GM21717 (cell line): ENCODE measurements at regions not wholly inside any gene's neighbourhood (a gene's known extent, or its start where the extent isn't known, plus 50 kb on each side); places are given as distances from the start of the nearest gene placed in this dataset.
A peak's percentile ranks its signal among the peaks of the same experiment; 100 is the strongest.
"Not testable (repeated sequence)": the region's sequence is repeated elsewhere in the genome, so short reads cannot be mapped to it uniquely, and the experiment has no call there.

Experiments
- ATAC-seq: cut with Tn5 transposase; IDR thresholded peaks from one replicate; pipeline ENCODE4 v1.9.1; 2021; ENCODE audit warnings: mild to moderate bottlenecking, moderate library complexity; ENCODE audit not compliant: unreplicated experiment

DNA sequence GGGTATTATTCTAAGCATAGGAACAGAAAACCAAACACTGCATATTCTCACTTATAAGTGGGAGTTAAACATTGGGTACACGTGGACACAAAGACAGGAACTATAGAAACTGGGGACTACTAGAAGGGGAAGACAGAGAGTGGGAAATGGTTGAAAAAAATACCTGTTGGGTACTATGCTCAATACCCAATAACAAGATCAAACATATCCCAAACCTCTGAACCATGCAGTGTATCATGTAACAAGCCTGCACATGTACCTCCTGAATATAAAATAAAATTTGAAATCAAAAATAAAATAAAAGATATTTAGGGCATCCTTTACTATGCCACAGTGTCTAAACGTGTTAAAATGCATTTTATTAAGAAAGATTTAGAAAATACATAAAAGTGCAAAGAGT is 221.0 kb upstream of the TFPI start:
- ATAC-seq: no peak

DNA sequence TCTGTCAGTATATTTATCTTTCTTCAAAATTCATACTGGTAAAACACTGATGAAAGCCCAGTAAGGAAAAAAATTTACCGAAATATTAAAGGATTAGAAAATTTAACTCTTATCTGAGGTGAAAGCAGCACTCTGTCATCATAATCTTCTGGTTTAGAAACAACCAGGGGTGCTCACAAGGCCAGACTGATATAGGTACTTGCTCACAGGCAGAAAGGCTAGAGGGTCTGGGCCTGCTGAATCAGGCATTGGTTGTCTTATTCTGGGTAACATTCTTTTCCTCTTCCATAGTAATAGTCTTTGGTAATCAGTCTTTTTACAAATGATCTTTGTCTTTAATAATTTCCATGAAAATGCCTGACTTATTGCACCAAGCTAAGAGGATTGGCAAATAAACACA is 221.4 kb upstream of the TFPI start:
- no peak for ATAC-seq

DNA sequence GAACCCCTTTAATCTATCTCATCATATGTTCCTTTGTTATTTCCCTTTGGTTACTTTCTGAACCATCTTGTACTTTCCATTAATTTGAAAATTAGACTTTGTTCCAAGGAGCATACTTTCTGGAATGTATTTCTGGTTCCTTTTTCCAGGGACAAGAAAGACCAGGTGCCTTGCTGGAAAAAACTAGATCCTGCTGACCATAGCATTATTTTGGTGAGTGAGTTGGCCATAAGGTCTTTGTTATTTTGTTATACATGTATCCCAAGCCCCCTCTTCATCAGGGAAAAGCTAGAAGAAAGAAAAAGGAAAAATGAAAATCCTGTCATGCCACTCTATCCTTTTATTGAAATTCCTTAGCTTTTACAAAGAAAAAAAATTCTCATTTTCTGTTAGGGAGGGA is 228.1 kb upstream of the TFPI start:
- ATAC-seq: no peak

DNA sequence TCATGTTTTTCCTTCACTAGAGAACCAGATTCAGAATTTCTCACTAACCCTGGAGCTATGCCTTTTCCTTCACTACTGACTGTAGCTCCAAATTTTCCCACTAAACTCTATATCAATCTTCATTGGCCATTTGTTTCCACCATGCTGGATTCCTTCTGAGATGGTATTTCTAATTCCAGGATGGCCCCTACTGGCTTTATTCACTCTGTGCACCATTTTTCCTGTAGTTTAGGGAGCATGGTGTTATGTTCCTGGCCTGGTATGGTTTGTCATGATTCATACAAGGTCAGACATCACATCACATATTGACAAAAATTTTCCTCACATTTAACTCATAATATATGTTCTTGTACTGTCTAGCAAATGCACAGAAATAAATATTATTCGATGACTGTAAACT is 229.2 kb upstream of the TFPI start:
- no peak for ATAC-seq

DNA sequence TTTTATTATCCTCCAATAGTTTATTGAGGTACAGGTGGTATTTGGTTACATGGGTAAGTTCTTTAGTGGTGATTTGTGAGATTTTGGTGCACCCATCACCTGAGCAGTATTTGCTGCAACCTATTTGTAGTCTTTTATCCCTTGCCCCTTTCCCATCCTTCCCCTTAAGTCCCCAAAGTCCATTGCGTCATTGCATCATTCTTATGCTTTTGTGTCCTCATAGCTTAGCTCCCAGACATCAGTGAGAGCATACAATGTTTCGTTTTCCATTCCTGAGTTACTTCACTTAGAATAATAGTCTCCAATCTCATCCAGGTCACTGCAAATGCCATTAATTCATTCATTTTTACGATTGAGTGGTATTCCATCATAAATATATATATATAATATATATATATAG is 229.9 kb upstream of the TFPI start:
- not testable (repeated sequence) for ATAC-seq

DNA sequence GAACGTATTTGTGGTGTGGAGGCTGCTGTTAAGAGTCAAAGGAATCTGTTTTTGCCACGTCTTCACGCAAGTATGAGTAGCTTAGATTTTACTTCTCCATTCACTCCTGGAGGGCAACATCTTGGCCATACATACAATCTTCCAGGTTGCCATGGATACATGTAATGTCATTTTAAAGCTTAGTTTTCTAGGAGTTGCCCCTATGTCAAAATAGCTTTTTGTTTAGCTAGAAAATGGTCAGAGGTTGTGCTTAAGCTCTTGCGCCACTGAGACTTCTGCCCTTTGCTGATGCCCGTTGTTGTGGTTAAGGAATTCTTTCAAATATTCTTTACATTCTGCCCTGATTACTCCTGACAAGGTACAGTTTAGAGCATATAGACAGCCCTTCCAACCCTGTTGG is 245.4 kb upstream of the TFPI start:
- no peak for ATAC-seq

DNA sequence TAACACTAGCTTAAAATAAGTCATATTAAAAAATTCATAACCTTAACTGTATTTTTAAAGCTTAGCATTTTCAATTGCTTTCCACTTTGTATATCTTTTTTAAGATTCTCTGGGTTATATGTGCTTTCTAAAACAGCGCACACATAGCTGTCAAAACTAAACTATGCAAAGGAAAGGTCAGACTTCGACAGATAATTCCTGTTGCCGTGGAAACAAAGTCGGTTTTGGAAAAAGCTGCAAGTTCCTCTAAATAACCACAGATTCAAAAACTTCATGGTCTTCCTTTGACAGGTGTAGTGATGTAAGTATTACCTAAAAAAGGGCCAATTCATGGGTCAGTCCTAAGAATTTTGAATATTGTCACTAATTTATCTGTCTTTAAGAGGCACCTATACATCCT is 249.6 kb upstream of the TFPI start:
- no peak for ATAC-seq

DNA sequence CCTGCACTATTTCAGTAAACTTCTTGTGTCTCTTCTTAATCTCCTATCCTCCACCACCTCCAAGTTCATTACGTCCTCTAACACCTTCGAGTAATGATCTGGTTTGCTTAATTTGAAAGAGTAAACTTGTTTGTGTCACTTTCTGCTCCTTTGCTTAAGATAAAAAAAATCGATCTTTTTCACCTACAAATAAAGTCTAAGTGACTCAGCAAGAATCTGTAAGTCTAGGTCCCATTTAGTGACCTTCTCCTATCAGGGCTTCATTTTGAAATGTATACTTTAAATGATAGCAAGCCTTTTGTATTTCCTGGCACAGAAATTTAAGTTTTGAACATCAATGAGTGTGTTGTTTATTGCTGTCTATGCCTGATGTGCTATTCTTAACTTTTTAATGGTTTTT is 260.9 kb upstream of the TFPI start:
- no peak for ATAC-seq

DNA sequence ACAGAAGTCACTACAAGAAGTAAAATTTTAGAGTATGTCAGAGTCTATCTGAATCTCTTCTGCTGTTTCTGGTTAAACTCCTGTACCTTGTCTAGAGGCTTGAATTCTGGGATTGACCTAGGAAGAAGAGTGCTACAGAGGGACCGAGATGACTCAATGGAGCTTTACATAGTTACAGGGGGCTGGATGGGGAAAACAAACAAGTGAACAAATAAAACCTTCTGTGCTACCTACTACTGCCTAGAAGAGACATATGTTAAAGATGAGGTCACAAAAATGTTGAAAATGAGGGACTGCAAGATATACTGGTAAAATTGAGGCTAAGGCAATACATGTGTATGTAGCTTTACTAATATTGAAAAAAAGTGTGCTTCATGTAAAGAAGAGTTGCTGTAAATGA is 265.4 kb upstream of the TFPI start:
- ATAC-seq: no peak

DNA sequence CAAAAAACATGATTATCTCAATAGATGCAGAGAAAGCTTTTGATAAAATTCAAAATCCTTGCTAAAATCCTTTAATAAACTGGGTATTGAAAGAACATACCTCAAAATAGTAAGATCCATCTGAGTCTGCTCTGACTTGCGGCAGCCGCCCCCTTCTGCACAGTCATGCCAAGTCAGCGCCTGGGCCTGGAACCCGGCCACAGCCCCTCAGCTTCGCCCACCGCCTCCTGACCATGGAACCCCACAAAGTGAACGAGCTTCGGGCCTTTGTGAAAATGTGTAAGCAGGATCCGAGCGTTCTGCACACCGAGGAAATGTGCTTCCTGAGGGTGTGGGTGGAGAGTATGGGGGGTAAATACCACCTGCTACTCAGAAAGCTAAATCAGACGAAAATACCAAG is 270.9 kb upstream of the TFPI start:
- ATAC-seq: no peak

DNA sequence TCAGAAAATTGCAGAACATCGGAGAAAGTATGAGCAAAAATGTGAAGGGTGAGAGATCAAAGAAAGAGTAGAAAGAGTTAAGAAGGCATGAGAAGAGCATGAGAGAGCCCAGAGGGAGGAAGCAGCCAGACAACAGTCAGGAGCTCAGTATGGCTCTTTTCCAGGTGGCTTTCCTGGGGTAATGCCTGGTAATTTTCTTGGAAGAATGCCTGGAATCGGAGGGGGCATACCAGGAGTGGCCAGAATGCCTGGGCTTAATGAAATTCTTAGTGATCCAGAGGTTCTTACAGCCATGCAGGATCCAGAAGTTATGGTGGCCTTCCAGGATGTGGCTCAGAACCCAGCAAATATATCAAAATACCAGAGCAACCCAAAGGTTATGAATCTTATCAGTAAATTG is 271.8 kb upstream of the TFPI start:
- ATAC-seq: no peak

DNA sequence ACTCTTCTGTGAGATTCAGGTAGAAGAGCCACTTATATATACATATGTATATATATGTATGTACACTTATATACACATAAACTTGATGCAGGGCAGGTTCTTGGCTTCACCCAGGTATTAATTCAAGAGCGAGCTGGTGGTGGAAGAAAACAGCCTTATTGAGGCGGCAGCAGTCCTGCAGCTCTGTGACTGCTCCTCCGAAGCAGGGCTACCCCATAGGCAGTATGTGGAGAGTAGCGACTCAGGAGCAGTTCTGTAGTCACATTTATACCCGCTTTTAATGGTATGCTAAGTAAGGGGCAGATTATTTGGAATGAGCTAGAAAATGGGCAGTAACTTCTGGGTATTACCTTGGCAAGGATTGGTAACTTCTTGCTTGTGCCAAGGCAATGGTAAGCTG is 280.6 kb upstream of the TFPI start:
- ATAC-seq: no peak

DNA sequence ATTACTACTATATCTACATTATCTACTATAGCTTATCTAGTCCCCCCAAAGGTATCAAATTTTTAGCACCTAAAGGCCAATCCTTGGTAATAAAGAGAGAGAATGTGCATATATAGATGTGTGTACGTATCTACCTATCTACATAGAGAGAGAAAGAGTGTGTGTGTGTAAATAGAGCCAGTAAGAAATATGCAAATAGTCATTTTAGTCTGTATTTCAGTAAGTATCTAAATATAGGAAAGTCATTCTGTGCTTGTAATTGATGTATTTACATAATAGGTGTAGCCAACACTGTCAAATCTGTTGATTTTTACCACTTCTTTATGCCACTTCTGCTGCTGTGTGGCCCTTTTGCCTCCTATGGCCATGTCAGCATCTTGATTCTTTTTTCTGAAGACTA is 284.5 kb upstream of the TFPI start:
- no peak for ATAC-seq

DNA sequence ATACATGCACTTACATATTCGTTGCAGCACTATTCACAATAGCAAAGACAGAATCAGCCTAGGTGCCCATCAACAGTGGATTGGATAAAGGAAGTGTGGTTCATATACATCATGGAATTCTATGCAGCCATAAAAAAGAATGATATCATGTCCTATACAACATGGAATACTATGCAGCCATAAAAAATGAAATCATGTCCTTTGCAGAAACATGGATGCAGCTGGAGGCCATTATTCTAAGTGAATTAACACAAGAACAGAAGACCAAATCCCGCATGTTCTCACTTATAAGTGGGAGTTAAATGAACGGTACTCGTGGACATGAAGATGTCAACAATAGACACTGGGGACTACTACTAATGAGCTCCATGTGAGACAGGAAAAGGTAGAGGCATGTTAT is 288.1 kb upstream of the TFPI start:
- no peak for ATAC-seq

DNA sequence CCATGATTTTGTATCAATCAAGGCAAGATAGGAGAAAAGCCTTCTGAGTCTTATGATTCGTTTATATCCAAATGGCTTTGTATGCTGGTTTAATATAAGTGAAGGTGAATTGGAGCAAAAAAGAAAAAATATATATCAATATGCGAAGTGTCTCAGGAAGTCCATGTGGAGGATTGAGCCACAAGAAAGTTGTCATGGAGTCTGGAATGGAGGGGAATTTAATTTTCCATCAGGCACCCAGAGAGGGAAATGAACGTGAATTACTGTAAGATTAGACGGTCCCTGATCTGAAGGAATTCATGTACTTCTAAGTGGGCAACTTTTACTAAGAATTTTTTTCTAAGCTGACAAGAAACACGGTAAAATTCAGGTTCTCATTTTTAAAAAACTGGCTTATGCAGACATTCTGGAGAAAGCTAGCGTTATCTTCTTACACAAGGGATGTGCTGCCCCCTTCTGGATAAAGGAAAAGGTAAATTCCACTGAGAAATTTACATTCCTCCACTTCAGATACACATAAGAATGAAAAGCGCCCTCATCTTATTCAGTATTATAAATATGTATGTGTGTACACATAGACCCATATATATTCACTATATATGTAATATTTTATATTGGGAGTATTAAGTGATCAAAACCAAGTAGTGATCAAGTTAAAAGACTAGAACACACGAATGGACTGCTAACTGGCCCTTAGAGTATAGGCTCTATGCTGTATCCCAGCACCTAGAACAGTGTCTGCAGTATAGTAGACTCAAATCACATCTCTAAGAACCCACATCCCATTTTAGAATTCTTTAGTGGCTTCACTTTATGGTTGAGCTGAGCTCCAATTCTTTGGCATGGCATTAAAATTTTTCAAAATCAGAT is 289.0 kb upstream of the TFPI start:
- ATAC-seq: peak; percentile 81

DNA sequence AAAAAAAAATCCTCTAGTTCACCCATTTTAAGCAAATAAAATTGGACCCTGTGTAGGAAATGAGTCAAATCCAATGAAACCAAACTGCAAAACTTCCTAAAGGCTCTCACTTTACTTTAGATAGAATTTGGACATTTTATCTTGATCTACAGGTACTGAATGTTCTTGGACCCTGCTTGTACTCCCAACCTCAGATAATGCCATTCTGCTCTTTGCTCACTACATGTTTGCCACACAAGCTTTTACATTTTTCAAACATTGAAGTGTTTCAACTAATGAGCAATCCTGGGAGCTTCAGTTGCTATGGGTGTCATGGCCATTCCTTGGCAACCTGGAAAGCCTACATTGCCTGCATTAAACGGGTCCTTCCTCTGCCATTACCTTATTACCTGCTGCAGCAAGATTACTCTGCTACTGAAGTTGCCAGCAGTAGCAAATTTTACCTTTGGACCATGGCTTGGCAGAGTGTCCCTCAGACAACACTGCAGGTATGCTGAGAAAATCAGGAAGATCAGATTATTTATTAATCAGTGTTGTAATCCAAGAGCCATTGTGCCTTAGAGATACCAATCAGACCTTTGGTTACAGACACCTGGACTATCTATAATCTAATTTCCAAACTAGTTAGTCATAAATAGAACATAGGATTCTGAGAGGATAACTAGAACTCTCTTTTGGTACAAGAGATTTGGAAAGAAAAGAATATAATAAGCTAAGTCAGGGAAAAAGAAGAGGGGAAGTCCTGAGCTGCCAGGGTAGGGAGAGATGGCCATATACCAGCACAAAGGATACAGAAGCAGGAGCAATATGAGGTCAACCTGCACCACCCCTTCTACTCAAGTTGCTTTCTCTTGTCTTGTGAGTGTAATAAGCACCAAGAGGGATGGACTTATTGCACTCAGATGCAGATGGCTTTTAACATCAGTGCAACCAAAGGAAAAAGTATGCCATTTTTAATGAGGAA is 293.3 kb upstream of the TFPI start:
- no peak for ATAC-seq

DNA sequence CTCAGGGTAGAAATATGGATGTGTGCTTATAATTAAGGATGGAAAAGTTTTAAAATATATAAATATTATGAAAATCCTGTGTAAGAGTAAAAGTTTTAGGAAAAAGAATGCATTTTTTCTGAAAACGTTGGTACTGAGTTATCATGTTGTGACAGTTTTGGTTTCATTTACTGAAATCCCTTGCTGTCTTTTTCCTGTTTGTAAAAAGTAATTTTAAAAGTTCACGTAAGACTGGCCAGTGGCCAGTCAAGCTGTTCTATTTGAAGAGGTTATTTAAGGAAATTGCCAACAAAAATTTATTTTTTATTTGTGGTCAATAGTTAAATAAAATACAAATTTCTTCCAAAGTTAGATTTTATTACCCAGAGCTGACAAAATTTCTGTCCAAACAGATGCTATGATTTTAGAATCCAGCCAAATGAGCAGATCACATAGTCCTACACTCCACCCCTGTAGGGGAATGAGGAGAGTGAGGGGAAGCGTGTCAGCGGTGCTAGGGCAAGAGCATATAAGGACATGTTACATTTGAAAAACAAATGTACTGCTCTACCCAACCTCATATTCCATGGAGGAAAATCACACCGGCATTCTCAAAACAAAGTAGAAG is 297.8 kb upstream of the TFPI start:
- ATAC-seq: no peak

DNA sequence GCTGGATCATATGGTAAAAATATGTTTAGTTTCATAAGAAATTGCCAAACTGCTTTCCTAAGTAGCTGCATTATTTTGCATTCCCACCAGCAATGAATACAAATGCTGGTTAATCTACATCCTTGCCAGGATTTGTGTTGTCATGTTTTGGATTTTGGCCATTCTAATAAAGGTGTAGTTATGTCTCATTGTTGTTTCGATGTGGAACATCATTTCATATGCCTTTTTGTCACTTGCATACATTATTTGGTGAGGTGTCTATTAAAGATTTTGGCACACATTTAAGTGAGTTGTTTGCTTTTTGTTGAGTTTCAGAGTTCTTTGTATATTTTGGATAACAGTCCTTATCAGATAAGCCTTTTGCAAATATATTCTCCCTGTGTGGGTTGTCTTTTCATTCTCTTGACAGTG is 299.2 kb upstream of the TFPI start:
- no peak for ATAC-seq

DNA sequence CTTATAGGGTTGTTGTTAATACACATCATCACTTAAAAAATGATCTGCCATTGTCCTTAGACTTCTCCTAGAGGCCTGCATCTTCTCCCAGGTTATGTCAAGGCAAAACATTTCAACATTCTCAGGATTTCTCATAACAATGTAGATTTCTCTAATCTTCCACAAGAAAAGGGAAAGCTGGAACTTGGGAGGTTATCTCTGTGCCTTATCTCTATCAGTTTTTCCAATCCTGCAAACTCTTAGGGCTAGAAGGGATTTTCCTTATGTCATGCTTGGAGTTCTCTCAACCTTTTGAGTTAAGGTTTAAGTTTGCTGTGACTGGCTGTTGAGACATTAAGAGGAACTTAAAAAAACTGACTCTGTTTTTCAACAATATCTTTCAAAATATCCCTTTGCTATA is 300.6 kb upstream of the TFPI start:
- ATAC-seq: no peak

DNA sequence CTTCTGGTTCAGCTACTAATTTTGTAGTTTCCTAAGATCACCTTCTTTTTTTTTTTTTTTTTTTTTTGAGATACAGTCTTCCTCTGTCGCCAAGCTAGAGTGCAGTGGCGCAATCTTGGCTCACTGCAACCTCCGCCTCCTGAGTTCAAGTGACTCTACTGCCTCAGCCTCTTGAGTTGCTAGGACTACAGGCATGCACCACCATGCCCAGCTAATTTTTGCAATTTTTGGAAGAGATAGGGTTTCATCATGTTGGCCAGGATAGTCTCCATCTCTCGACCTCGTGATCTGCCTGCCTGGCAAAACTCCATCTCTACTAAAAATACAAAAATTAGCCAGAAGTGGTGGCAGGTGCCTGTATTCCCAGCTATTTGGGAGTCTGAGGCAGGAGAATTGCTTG is 301.5 kb upstream of the TFPI start:
- ATAC-seq: no peak

DNA sequence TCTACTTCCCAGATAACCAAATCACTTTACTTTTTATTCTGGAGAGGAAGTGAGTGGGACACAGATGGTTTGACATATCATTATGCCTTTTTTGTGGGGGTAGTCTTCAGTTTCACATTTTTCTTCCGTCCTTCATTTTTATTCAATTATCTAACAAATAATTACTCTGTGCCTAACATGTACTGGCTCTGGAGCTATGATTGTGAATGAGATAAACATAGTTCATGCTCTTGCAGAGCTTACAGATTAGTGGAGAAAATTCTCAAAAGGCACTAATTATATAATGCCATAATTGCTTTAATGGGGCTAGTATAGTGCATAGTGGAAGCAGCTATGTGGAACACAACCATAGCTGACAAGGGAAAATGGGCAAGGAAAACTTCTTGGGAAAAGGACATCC is 303.6 kb upstream of the TFPI start:
- ATAC-seq: no peak

DNA sequence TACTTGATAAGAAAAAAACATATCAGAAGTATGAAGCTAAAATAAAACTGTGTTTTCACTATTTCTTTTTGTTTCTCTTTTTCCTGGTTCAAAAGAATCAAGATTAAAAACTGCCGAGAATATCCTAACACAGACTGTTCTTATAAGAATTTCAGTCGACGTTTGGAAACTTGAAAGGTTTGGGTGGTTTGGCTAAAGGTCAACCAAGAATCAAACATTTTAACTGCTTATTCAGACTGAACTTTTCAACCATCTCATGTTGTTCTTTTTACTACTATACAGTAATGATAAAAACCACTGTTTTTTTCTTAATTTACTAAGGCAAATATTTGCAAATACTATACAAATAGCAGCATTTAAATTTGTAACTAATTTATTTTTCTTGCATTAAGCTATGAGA is 308.5 kb upstream of the TFPI start:
- ATAC-seq: no peak
